Muscle of leg (tissue), 3 donors: ENCODE measurements at regions not wholly inside any gene's neighbourhood (a gene's known extent, or its start where the extent isn't known, plus 50 kb on each side); places are given as distances from the start of the nearest gene placed in this dataset.
A peak's percentile ranks its signal among the peaks of the same experiment; 100 is the strongest.
"Not testable (repeated sequence)": the region's sequence is repeated elsewhere in the genome, so short reads cannot be mapped to it uniquely, and the experiment has no call there.

Experiments
- DNase-seq: peaks from one replicate; pipeline ENCODE4 v3.0.0; 2013
- H3K27ac ChIP-seq: one replicate; pipeline ENCODE4 v1.5.1; 2013; ENCODE audit warnings: mild to moderate bottlenecking, low read length, control low read depth
- H3K27me3 ChIP-seq: one replicate; pipeline ENCODE4 v1.6.1; 2013; ENCODE audit warnings: low read length; ENCODE audit not compliant: control insufficient read depth, insufficient read depth
- H3K36me3 ChIP-seq: one replicate; pipeline ENCODE4 v1.6.1; 2013; ENCODE audit warnings: low read length; ENCODE audit not compliant: control insufficient read depth, insufficient read depth
- H3K4me1 ChIP-seq: one replicate; pipeline ENCODE4 v1.6.1; 2013; ENCODE audit warnings: low read length; ENCODE audit not compliant: control insufficient read depth, insufficient read depth
- H3K4me3 ChIP-seq: one replicate; pipeline ENCODE4 v1.5.1; 2013; ENCODE audit warnings: low read length, control low read depth
- H3K9me3 ChIP-seq: replicated peaks from 2 replicates; pipeline ENCODE4 v1.6.1; 2013; ENCODE audit warnings: low read depth, low read length; ENCODE audit not compliant: control insufficient read depth
- WGBS: methylation state at CpG from one replicate; pipeline ENCODE4 v1.1.5; 2013; ENCODE audit warnings: missing lambda C conversion rate; ENCODE audit not compliant: insufficient coverage; 5-methylcytosine and 5-hydroxymethylcytosine counted together

GRCh38 chr13:52565324-52565723 is 76.9 kb upstream of the HNRNPA1L2 start:
- no CpG with 5 or more reads among the region's 4 CpGs for WGBS

GRCh38 chr13:52569904-52570602 is 72.2 kb upstream of the HNRNPA1L2 start:
- DNase-seq, result peak; percentile 74
- no CpG with 5 or more reads among the region's 9 CpGs for WGBS

More at GRCh38 chr13:52565324-52565723, 76.9 kb upstream of the HNRNPA1L2 start:
- H3K36me3 ChIP-seq, H3K27me3 ChIP-seq, H3K27ac ChIP-seq, H3K4me1 ChIP-seq, DNase-seq, H3K9me3 ChIP-seq, H3K4me3 ChIP-seq: not testable (repeated sequence)

GRCh38 chr13:52571163-52571562 is 71.1 kb upstream of the HNRNPA1L2 start:
- DNase-seq, H3K4me1 ChIP-seq, H3K36me3 ChIP-seq, H3K27me3 ChIP-seq, H3K4me3 ChIP-seq, H3K27ac ChIP-seq, H3K9me3 ChIP-seq: not testable (repeated sequence)
- WGBS, result no CpG with 5 or more reads among the region's 3 CpGs

More at GRCh38 chr13:52569904-52570602, 72.2 kb upstream of the HNRNPA1L2 start:
- H3K9me3 ChIP-seq, H3K27me3 ChIP-seq, H3K27ac ChIP-seq, H3K4me3 ChIP-seq, H3K4me1 ChIP-seq, H3K36me3 ChIP-seq: not testable (repeated sequence)

GRCh38 chr13:52582962-52583361 is 59.3 kb upstream of the HNRNPA1L2 start:
- WGBS, result no CpG with 5 or more reads among the region's 2 CpGs
- not testable (repeated sequence) for H3K27ac ChIP-seq, H3K9me3 ChIP-seq, H3K27me3 ChIP-seq, H3K4me3 ChIP-seq, DNase-seq, H3K4me1 ChIP-seq, H3K36me3 ChIP-seq
